ENCODE measurements at regions not wholly inside any gene's neighbourhood (a gene's known extent, or its start where the extent isn't known, plus 50 kb on each side); places are given as distances from the start of the nearest gene placed in this dataset.

DNA sequence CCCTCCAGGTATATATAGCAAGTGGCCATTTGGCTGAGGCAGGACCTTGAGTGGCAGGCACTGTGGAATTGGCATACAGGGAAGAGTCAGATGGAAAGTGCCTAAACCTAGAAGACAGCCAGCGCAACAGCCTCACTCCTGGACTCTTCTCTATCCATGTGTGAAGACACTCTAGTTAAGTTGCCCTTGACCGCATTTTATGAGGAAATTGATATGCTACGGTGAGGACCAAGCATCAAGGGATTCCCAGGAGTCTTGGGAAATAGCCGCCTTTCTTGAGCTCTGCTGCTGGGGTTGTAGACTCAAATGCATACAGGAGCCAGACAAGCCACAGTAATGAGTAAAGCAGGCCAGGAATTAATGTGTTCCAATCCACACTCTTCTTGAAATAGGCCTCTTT lies 145.9 kb upstream of the KAZN start:
- Histone ChIP-seq H3K4me3 (ENCODE audit: low read length) (no peak overlapping the region), H3K9me3 (replicated peaks; ENCODE audit: control insufficient read depth, low read depth, low read length) (no peaks in the 10 kb centered on the region), H3K27ac (ENCODE audit: low read length) (no peak overlapping the region), H3K4me1 (ENCODE audit: control insufficient read depth, insufficient read depth, low read length) (no peaks in the 10 kb centered on the region), H3K36me3 (ENCODE audit: control insufficient read depth, insufficient read depth, low read length) (no peaks in the 10 kb centered on the region), H3K27me3 (ENCODE audit: control insufficient read depth, insufficient read depth, low read length) (no peaks in the 10 kb centered on the region)
- WGBS (ENCODE audit: insufficient coverage), result 69% methylated on average over 3 of the region's 4 CpGs
- no peak for DNase-seq

GRCh38 chr1:14460173-14460572 lies 138.3 kb upstream of the KAZN start:
- H3K9me3 ChIP-seq (replicated peaks; ENCODE audit: control insufficient read depth, low read depth, low read length), result no peaks in the 10 kb centered on the region
- H3K27ac ChIP-seq (ENCODE audit: low read length), result no peak overlapping the region
- no peaks in the 10 kb centered on the region for H3K27me3 ChIP-seq (ENCODE audit: control insufficient read depth, insufficient read depth, low read length)
- H3K4me1 ChIP-seq (ENCODE audit: control insufficient read depth, insufficient read depth, low read length), result peaks cover 3% of the 10 kb centered on the region
- no peak for DNase-seq
- 78% methylated on average over 3 of the region's 3 CpGs for WGBS (ENCODE audit: insufficient coverage)
- H3K4me3 ChIP-seq (ENCODE audit: low read length), result no peak overlapping the region
- no peaks in the 10 kb centered on the region for H3K36me3 ChIP-seq (ENCODE audit: control insufficient read depth, insufficient read depth, low read length)

- Histone ChIP-seq H3K27ac (ENCODE audit: low read length) (no peak overlapping the region), H3K27me3 (ENCODE audit: control insufficient read depth, insufficient read depth, low read length) (no peaks in the 10 kb centered on the region), H3K4me1 (ENCODE audit: control insufficient read depth, insufficient read depth, low read length) (peaks cover 3% of the 10 kb centered on the region), H3K4me3 (ENCODE audit: low read length) (no peak overlapping the region), H3K36me3 (ENCODE audit: control insufficient read depth, insufficient read depth, low read length) (no peaks in the 10 kb centered on the region), H3K9me3 (replicated peaks; ENCODE audit: control insufficient read depth, low read depth, low read length) (no peaks in the 10 kb centered on the region)
- no CpG with 5 or more reads among the region's 4 CpGs for WGBS (ENCODE audit: insufficient coverage)
- DNase-seq, result no peak
Measured at GRCh38 chr1:14462851-14463250, 135.6 kb upstream of the KAZN start.

DNA sequence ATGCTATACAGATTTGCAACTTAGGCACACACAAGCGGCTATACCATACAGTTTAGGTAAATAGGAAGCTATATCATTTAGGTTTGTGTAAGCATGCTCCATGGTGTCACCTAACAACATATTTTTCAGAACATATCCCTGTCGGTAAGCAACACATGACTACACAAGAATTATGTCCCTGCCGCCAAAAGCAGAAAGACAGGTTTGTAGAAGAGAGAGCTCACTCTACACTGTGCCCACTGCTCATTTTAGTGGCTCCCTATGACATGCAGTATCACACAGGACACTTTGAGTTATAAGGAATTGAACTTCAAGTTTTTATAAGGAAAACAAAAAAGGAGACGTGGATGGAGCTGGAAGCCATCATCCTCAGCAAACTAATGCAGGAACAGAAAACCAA lies 132.5 kb upstream of the KAZN start:
- no CpG with 5 or more reads among the region's 4 CpGs for WGBS (ENCODE audit: insufficient coverage)
- DNase-seq, result no peak
- no peak overlapping the region for H3K4me3 ChIP-seq (ENCODE audit: low read length)
- H3K27ac ChIP-seq (ENCODE audit: low read length), result no peak overlapping the region
- H3K4me1 ChIP-seq (ENCODE audit: control insufficient read depth, insufficient read depth, low read length), result no peaks in the 10 kb centered on the region
- no peaks in the 10 kb centered on the region for H3K9me3 ChIP-seq (replicated peaks; ENCODE audit: control insufficient read depth, low read depth, low read length)
- H3K36me3 ChIP-seq (ENCODE audit: control insufficient read depth, insufficient read depth, low read length), result no peaks in the 10 kb centered on the region
- no peaks in the 10 kb centered on the region for H3K27me3 ChIP-seq (ENCODE audit: control insufficient read depth, insufficient read depth, low read length)

- Histone ChIP-seq H3K9me3 (replicated peaks; ENCODE audit: control insufficient read depth, low read depth, low read length) (no peaks in the 10 kb centered on the region), H3K27ac (ENCODE audit: low read length) (no peak overlapping the region), H3K27me3 (ENCODE audit: control insufficient read depth, insufficient read depth, low read length) (no peaks in the 10 kb centered on the region), H3K4me3 (ENCODE audit: low read length) (no peak overlapping the region), H3K36me3 (ENCODE audit: control insufficient read depth, insufficient read depth, low read length) (no peaks in the 10 kb centered on the region), H3K4me1 (ENCODE audit: control insufficient read depth, insufficient read depth, low read length) (no peaks in the 10 kb centered on the region)
- no CpG with 5 or more reads among the region's 1 CpG for WGBS (ENCODE audit: insufficient coverage)
- no peak for DNase-seq
Measured at GRCh38 chr1:14467112-14467511, 131.4 kb upstream of the KAZN start.

DNA sequence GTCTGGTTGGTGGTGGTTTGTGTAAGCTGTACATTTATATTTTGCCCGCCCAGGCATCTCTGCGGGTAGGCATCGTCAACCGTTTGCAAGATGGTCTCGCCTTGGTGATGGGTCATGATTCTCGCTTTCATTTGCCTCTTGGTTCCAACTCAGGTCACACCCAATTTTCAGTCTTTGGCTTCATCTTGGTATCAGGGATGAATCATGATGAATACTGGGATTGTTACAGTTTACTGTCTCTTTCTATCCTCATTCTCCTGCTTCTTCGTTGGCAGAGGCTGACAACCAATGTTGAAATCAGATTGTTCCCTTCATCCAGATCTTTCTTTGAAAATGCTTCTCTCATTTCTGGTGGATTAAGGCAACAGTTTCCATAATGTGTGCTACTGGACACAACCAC lies 129.7 kb upstream of the KAZN start:
- WGBS (ENCODE audit: insufficient coverage), result no CpG with 5 or more reads among the region's 7 CpGs
- no peaks in the 10 kb centered on the region for H3K9me3 ChIP-seq (replicated peaks; ENCODE audit: control insufficient read depth, low read depth, low read length)
- H3K27ac ChIP-seq (ENCODE audit: low read length), result no peak overlapping the region
- H3K4me3 ChIP-seq (ENCODE audit: low read length), result no peak overlapping the region
- DNase-seq, result no peak
- no peaks in the 10 kb centered on the region for H3K27me3 ChIP-seq (ENCODE audit: control insufficient read depth, insufficient read depth, low read length)
- H3K36me3 ChIP-seq (ENCODE audit: control insufficient read depth, insufficient read depth, low read length), result no peaks in the 10 kb centered on the region
- H3K4me1 ChIP-seq (ENCODE audit: control insufficient read depth, insufficient read depth, low read length), result no peaks in the 10 kb centered on the region

DNA sequence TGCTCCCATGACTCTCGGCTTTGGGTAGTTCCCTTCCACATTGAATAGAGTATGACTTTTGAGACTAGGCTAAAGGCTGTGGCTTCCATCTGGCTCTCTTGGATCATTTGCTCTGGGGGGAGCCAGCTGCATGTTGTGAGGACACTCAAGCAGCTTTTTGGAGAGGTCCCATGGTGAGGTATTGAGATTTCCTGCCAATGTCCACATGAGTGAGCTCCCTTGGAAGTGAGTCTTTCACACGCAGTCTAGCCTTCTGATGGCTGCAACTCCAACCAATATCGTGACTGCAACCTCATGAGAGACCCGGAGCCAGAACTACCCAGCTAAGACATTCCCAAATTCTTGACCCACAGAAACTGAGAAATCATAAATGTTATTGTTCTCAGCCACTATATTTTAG lies 127.7 kb upstream of the KAZN start:
- DNase-seq, result no peak
- no peaks in the 10 kb centered on the region for H3K36me3 ChIP-seq (ENCODE audit: control insufficient read depth, insufficient read depth, low read length)
- no peaks in the 10 kb centered on the region for H3K4me1 ChIP-seq (ENCODE audit: control insufficient read depth, insufficient read depth, low read length)
- H3K27me3 ChIP-seq (ENCODE audit: control insufficient read depth, insufficient read depth, low read length), result no peaks in the 10 kb centered on the region
- no peak overlapping the region for H3K27ac ChIP-seq (ENCODE audit: low read length)
- WGBS (ENCODE audit: insufficient coverage), result no CpG with 5 or more reads among the region's 4 CpGs
- H3K4me3 ChIP-seq (ENCODE audit: low read length), result no peak overlapping the region
- no peaks in the 10 kb centered on the region for H3K9me3 ChIP-seq (replicated peaks; ENCODE audit: control insufficient read depth, low read depth, low read length)

- Histone ChIP-seq H3K9me3 (replicated peaks; ENCODE audit: control insufficient read depth, low read depth, low read length) (no peaks in the 10 kb centered on the region), H3K4me3 (ENCODE audit: low read length) (no peak overlapping the region), H3K4me1 (ENCODE audit: control insufficient read depth, insufficient read depth, low read length) (no peaks in the 10 kb centered on the region), H3K27ac (ENCODE audit: low read length) (no peak overlapping the region), H3K36me3 (ENCODE audit: control insufficient read depth, insufficient read depth, low read length) (no peaks in the 10 kb centered on the region), H3K27me3 (ENCODE audit: control insufficient read depth, insufficient read depth, low read length) (no peaks in the 10 kb centered on the region)
- 85% methylated on average over 1 of the region's 1 CpG for WGBS (ENCODE audit: insufficient coverage)
- DNase-seq, result no peak
Measured at GRCh38 chr1:14474856-14475255, 123.6 kb upstream of the KAZN start.

GRCh38 chr1:14476170-14476955 lies 122.1 kb upstream of the KAZN start:
- H3K9me3 ChIP-seq (replicated peaks; ENCODE audit: control insufficient read depth, low read depth, low read length), result no peaks in the 10 kb centered on the region
- no peaks in the 10 kb centered on the region for H3K27me3 ChIP-seq (ENCODE audit: control insufficient read depth, insufficient read depth, low read length)
- DNase-seq, result no peak
- no peak overlapping the region for H3K27ac ChIP-seq (ENCODE audit: low read length)
- H3K4me1 ChIP-seq (ENCODE audit: control insufficient read depth, insufficient read depth, low read length), result no peaks in the 10 kb centered on the region
- no peaks in the 10 kb centered on the region for H3K36me3 ChIP-seq (ENCODE audit: control insufficient read depth, insufficient read depth, low read length)
- no peak overlapping the region for H3K4me3 ChIP-seq (ENCODE audit: low read length)
- WGBS (ENCODE audit: insufficient coverage), result 92% methylated on average over 6 of the region's 8 CpGs

- no peaks in the 10 kb centered on the region for H3K36me3 ChIP-seq (ENCODE audit: control insufficient read depth, insufficient read depth, low read length)
- 67% methylated on average over 1 of the region's 2 CpGs for WGBS (ENCODE audit: insufficient coverage)
- no peaks in the 10 kb centered on the region for H3K27me3 ChIP-seq (ENCODE audit: control insufficient read depth, insufficient read depth, low read length)
- H3K4me3 ChIP-seq (ENCODE audit: low read length), result no peak overlapping the region
- H3K9me3 ChIP-seq (replicated peaks; ENCODE audit: control insufficient read depth, low read depth, low read length), result no peaks in the 10 kb centered on the region
- H3K27ac ChIP-seq (ENCODE audit: low read length), result no peak overlapping the region
- peaks cover 2% of the 10 kb centered on the region for H3K4me1 ChIP-seq (ENCODE audit: control insufficient read depth, insufficient read depth, low read length)
- no peak for DNase-seq
Measured at GRCh38 chr1:14478120-14478519, 120.4 kb upstream of the KAZN start.

DNA sequence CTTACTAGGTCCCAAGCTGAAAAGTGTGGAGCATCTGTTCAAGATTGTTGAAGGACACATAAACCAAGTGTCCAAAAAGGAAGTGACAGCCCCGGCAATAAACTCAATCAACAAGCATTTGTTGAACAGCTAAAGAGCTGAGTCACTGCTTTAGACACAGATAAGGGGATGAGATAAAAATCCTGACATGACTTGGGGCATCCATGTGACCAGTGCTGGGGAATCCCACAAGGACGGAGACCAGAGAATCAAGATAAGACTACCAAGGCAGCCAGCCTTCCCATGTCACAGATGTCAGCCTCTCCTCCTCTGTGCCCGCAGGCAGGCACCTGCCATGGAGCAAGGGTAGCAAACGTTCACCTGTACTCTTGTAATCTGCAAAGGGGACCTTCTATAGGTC lies 118.6 kb upstream of the KAZN start:
- Histone ChIP-seq H3K27me3 (ENCODE audit: control insufficient read depth, insufficient read depth, low read length) (no peaks in the 10 kb centered on the region), H3K4me1 (ENCODE audit: control insufficient read depth, insufficient read depth, low read length) (peaks cover 3% of the 10 kb centered on the region), H3K36me3 (ENCODE audit: control insufficient read depth, insufficient read depth, low read length) (no peaks in the 10 kb centered on the region), H3K4me3 (ENCODE audit: low read length) (no peak overlapping the region), H3K27ac (ENCODE audit: low read length) (no peak overlapping the region), H3K9me3 (replicated peaks; ENCODE audit: control insufficient read depth, low read depth, low read length) (no peaks in the 10 kb centered on the region)
- DNase-seq, result no peak
- 83% methylated on average over 1 of the region's 4 CpGs for WGBS (ENCODE audit: insufficient coverage)

All from muscle of leg (tissue), 3 donors.